NCI-H128 (cell line): ENCODE measurements at regions not wholly inside any gene's neighbourhood (a gene's known extent, or its start where the extent isn't known, plus 50 kb on each side); places are given as distances from the start of the nearest gene placed in this dataset.

Source experiments
- DNase-seq: peaks from one replicate; lab custom pipeline; 2025; ENCODE audit not compliant: unreplicated experiment; lab: John Stamatoyannopoulos, UW

DNA sequence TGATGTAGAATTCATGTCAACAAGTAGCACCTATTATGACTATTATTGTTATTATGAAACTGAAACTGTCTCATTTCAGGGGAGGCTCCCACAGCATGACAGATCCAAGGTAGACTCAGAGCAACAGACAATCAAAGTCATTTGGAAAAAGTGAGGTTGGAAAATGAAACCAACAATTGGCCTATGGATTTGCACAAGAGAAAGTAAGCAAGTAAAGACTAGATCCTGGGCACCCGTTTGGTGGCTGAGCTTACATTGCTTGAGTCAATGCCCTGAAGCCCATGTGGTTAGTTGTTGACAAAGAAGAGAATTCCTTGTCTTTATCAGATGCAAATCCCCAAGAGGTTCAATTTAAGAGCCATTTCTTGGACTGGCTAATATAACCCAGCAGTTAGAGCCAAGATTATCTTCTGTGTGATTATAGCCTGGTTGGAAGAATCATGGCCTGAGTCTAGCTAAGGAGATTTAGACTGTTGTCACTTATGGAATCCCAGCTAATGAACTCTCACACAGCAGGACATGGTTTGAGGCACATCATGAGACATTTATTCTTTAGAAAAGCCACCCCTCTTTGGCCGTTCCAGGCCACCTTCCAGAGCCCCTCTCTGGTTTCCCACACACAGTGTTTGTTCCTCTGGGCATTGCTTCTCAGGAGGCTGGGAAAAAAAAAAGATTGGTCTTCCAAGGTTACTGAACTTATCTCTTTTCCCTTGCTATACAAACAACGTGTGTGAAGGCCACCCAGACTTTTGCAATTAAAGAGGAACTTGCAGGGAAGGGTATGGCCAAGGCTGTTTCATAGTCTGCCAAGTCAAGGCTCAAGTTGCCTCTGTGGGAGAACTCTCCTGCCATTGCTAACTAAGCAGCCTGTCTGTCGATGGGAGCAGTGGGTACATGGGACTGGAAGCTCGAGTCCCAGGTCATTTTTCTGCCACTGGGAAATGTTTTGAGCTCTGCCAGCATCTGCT, 399.5 kb downstream of the ENC1 start:
- no peak for DNase-seq

DNA sequence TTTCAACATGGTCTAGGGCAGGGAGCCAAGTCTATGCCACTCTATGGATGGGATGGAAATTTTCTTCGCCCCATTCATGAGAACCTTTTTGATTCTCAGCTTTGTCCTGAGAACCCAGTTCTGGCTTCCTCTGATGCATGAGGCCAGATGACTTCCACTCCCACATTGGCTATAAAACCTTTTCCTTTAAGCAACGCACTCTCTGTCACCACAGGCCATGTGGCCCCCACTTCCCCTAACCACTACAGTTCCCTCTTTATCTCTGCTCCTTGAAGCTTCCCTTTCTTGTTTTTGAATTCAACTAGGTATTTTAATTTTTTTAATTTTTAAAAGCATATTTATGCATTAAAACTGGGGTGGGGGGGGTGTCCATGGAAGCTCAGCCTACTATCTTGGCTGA, 401.3 kb downstream of the ENC1 start:
- DNase-seq, result no peak

DNA sequence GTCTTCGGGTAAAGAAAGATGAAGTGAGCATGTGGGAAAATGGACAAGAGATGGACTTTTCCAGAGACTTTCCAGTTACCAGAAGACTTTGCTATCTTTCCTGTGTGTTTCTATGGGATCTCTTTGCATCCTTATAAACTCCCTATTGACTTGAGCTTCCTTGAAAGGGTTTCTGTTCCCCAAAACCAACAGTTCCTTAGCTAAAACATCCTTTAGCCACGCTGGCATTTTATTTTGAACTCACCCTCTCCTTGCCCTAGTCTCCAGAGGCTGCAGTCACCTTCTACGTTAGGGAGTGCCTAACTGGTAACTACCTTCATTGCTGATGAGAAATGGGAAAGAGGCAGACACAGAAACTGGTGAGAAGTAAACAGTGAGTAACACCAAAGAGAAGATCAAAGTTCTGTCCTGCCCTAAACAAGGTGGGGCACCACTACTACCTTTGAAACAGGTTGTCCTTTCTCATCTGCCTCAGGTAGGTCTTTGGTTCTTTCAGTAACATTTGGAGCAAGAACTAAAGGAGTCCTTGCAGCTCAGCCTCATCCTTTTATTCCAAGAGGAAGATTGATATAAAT, 402.9 kb downstream of the ENC1 start:
- no peak for DNase-seq

DNA sequence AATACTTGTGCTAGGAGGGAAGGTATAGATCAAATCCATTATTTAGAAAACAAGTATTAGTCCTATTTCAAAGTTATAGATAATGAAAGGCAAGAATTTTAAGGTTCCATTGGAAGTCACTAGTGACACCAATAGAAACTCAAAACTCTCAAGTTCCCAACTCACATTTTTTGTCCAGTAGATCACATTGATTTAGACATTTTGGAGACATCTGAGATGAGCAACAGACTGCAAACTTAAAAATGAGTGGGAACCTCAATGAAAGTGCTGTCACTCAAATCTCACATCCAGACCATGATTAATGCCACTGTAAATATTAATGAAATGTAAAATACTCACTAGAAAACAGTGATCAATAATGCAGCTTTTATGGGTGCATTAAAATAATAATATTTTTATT, 405.0 kb downstream of the ENC1 start:
- DNase-seq, result no peak

DNA sequence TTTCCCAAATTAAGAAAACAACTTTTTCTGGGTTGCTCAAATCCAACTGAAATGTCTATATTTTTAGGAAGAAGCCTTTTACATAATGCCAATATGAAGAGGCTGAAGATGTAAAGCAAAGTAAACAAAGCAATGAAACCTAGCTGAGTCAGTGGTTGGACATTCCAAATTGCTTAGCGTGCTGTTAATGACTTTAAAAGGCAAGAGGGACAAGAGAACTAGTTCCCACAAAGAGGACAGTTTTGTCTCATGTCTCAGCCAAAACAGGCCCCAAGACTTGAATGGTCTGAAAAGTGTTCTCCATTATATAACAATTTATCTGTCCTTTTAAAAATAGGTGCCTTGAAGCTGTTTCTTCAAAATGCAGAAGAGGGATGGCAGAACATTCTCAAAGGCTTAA, 407.0 kb downstream of the ENC1 start:
- no peak for DNase-seq

DNA sequence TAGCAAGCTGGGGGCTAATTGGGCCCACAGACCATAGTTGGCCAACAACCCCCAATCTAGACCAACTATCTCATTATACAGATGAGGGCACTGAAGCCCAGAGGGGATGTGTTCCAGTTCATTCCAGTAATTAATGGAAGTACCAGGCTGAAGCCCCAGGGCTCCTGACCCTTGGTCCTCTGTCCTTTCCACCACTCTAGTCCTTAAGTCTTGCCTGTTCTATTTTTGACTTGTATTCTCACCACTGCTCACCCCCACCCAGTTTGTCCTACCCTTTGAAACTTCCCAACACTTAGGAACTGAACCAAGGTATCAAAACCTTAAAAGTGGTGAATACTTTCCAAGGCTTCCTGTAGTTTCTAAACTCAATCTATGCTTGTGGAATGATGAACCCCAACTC, 407.4 kb downstream of the ENC1 start:
- DNase-seq, result no peak

DNA sequence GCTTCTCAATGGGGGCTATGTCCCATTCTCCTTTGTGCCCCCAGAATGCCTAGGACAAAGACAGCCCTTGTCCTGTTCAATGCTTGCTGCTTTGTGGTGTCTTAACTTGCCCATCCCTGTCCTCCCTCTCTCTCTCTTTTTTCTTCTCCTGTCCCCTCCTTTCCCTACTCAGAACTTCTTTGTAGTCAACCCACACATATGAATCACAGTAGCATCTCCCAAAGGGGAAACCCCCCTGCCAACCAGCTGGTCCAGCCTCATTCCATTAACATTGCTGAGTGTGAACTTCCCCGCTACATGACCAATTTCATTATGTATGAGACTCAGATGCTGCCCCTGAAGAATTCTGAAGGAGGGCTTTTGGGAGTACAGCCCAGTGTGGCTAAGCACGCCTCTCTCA, 408.3 kb downstream of the ENC1 start:
- DNase-seq, result no peak

DNA sequence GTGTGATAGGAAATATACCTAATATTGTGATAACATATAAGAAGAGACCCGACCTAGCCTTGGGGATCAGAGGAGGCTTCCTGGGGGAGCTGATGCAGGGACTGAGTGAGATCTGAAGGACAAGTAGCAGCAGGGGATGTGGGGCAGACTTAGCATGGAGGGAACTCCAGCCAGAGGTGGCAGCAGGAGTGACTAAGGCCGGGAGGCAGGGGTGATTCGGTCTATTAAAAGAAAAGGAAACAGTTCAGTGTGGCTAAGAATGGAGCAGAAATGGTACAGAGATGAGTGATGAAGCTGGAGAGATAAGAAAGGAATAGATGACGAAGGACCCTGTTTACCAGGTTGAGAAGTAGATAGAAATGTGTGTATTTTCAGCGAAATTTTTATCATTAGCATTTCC, 408.8 kb downstream of the ENC1 start:
- no peak for DNase-seq

DNA sequence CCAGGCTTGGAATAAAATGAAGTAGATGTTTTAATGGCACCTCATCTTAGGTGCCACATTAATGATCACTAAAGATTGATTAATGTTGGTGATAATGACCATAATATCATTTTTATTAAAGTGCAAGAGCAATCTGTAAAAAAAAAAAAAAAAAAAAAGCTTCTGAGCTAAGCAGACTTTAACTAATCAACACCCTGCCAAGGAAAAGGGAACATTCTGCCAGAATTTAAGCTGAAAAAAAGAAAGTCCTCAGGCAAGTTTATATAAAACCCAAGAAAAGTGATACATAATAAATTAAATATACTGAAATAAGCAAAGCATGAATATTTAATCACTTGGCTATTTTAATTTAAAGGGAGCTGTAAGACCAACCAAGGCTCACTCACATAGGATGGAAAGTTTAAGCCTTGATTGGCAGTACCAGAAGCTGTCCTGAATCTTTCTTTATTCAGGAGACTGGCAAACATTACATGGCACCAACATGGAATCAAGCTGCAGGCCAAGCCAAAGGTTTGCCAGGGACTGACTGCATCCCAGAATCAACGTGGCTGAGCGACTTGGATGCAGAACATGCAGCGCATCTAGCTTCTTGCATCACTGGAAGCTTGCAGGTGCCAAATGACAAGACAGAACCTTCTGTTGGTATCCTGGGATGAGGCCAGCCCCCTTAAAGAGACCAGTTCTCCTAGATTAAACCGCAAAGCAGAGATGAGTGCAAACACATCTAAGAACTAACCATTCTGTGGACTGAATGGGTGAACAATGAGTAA, 413.6 kb downstream of the ENC1 start:
- DNase-seq, result no peak

DNA sequence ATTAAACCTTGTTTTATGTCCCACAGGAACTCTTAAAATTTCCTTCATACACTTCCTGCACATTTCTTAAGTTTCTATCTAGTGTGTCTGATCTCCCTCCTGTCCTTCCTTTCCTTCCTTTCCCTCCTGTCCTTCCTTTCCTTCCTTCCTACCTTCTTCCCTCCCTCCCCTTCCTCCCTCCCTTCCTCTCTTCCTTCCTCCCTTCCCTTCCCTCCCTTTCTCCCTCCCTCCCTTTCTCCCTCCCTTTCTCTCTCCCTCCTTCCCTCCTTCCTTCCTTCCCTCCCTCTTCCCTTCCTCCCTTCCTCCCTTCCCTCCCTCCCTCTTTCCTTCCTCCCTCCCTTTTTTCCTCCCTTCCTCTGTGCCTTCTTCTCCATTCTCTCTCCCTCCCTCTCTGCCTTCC, 414.9 kb downstream of the ENC1 start:
- no peak for DNase-seq

DNA sequence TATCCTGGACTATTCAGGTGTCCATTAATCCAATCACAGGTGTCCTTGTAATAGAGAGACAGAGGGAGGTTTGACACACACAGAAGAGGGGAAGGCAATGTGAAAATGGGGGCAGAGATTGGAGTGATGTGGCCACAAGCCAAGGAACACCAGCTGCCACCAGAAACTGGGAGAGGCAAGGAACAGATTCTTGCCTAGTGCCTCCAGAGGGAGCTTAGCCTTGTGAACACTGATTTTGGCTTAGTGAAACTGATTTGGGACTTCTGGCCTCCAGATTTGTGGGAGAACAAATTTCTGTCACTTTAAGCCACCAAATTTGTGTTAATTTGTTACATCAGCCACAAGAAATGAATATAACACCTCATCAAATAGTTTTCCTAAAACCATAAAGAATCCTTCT, 416.2 kb downstream of the ENC1 start:
- no peak for DNase-seq

DNA sequence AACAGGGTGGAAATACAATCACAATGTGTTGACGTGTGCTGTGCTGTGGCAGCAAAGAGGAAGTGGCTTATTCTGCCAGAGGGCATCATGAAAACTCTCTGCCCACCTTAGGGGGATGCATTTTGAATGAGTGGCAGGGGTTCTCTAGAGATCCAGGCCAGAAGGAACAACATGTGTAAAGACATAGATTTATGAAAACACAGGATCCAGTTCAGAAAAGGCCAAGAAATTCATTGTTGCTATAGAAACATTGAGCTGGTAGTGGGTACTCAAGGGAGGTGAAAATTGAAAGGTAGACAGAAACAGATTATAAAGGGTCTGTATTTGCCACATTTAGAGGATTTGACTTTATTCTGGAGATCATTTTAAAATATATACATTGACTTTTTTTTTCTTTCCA, 417.7 kb downstream of the ENC1 start:
- DNase-seq, result no peak

DNA sequence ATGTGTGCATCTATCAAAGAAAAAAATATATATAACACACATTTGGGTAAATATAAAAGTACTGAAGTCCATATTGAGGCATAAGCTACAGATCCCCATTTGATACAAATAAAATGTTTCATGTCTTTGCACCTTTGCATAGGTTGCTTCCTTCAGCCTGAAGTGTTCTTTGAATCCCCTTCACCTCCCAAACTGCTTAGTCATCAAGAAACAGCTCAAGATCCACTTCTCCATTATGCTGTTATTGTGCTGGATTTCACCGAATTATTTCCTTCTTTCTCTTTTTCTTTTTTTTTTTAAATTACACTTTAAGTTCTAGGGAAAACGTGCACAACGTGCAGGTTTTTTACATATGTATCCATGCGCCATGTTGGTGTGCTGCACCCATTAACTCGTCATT, 419.1 kb downstream of the ENC1 start:
- DNase-seq, result no peak

DNA sequence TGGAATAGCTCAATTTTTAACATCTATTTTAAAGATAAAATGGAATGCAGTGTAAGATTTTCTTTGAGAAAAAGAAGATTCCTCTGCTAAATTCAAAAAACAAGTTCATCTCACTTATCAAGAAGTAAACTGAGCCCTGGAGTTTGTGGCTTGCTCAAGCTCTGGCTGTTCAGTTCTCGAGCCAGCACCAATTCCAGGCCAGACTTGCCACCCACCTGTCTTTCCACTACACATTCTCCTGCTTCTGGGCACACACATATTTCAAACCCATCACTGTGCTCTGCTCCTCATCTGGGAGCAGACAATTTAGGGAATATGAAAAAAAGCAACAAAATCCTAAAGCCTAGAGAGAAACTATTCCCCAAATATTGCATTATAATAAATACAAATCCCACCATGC, 424.5 kb downstream of the ENC1 start:
- DNase-seq, result no peak

DNA sequence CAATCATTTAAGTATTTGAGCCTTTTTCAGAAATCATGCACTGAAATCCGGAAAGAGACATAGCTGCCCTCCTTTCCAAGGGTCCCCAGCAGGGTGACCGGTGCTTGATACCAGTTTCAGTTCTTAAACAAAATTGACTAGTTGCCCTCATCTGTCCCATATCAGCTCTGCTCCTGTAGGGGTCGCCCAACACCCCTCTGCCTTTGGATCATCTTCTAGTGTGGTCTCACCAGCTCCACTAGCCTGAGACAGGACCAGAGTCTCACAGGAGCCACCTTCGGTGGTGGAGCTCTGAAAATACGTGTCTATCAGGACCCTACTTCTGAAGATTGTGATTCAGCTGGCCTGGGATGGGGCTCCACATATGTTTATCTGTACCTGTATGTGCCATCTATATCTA, 428.2 kb downstream of the ENC1 start:
- DNase-seq, result no peak

DNA sequence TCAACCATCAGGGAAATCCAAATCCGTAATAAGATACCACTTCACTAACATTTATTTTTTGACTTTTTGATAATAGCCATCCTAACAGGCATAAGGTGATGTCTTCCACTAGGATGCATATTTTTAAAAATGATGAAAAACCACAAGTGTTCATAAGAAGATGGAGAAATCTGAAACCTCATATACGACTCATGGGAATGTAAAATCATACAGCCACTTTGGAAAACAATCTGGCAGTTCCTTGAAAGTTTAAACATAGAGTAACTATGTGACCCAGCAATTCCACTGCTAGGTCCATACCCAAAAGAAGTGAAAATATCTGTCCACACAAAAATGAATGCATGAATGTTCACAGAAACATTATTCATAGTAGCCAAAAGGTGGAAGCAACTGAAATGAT, 431.0 kb downstream of the ENC1 start:
- DNase-seq, result no peak

DNA sequence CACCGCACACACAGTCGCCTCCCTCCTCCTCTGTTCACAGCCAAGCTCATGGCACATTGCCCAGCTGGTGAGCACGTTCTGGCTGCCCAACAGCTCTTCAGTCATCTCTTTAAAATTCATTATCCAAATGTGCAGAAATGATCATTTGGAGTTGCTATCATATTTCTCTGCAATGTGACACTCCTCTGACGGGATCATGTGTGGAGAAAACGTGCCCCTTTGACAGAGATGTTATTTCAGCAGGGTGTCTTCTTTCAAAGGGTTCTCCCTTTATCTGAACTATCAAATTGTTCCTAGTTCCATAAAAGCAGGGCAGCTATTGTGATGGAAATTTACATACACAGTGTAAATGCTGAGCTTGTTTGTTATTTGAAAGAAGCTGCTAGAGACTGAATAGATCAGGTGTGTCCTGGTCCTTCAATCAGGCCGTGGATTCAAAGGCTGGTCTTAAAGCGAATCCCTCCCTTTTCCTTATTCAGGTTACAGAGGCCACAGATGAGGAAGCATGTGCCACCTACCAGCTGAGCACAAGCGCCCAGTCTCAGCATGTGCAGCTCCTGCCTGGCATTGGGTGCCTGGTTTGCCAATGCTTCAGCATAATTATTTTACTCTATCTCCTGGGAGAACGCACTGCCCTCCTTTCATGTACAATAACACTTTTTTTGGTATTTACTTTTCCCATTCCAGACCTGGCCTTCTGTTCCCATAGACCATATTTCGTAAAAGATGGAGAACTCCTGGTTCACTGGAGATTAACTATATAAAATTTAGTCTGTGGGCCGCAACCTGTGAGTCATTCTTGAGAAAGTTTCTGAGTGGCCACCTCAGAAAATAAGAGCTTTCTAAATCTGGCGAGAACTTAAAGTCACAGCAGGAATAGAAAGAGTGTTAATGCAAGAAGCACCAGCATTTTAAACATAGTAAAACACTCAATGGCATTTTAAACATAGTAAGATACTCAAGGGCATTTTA, 433.7 kb downstream of the ENC1 start:
- peak; percentile 77 for DNase-seq

DNA sequence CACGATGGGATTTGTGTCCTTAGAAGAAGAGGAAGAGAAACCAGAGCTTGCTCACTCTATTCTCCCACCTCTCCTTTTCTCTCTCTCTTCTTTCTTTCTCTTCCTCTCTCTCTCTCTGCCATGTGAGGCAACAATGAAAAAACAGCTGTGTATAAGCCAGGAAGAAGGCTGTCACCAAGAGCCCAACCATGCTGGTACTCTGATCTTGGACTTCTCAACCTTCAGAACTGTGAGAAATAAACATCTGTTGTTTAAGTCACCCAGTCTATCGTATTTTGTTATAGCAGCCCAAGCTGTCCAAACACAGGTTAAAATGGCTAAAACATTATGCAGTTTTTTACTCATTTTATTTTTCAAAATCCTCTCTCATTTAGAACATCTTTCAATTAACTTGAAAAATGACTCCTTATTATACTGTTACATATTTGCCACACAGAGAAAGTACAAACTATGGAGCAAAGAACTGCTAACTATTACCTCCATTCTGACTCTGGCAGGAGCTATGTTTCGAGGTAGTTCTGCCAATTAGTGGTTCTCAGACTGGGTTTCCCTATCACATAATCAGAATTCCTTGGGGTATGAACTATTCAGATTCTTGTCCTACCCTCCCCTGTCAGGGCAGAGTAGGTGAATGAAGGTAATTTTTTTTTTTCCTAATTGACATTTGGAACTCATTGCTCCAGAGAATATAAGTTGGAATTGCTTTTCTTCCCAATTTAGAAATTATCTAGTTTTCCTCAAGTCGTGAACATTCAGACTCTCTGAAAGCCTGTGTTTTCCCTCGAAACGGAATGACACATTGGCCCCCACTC, 434.6 kb downstream of the ENC1 start:
- no peak for DNase-seq

DNA sequence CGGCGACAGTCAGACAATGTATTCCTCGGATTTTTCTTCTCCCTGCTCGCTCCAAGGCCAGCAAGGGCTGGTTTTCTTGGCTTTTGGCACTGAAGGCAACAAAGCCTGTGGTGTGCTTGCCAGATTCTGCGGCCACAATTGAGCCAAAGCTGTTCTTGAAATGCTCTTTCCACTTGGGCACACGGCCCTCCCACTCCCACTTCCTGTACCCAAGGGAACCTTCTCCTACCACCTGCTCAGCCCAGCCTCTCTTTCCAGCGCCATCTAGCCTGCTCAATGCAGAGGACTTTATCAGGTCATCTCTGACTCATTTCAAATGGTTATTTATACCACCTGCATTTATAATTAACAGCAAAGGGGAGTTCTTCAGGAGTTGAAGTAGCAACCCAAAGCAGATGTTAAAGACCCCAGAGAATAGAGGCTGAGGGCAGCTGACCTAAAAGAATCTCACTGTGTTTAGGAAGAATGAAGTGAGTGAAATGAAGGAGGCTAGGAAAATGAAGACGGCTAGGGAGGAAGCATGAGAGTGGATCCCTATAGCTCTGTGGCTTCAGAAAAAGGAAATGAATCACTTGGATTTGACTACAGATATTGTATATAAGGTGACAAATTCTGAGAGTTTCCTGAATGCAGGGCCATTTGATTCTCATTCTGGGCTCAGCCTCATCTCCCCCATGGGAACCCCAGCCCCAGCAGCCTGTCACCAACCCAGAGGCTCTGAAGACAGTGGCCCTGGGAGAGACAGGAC, 439.0 kb downstream of the ENC1 start:
- no peak for DNase-seq
